ENCODE measurements at regions not wholly inside any gene's neighbourhood (a gene's known extent, or its start where the extent isn't known, plus 50 kb on each side); places are given as distances from the start of the nearest gene placed in this dataset. TPM values are rescaled to one million over a fixed set of nuclear protein-coding genes. Genes with fewer than 3 reads are reported as not detected.

DNA sequence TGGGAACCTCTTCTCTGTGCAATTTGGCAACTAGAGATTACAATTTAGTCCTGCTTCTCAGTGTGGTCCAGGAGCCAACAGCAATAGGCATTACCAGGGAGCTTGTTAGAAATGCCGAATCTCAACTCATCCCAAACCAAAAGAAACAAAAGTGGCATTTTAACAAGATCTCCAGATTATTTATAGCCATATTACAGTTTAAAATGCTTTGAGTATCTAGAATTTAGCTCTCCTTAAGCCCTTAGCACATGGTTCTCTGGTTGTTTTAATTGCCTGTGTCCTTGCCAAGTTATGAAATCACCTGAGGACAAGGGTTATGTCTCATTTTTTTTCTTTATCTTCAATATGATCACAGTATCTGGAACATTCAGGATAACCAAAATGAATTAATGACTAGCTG lies 51.6 kb upstream of the TAS2R1 start:
- DNase-seq (ENCODE audit: low spot score), result no peak
- Histone ChIP-seq H3K9ac (ENCODE audit: low read depth in 1 of 2, low read length in 2 of 2) (no peak overlapping the region), H3K4me1 (ENCODE audit: control insufficient read depth in 4 of 4, insufficient read depth in 4 of 4, low read length in 3 of 4) (no peaks in the 10 kb centered on the region), H3K27me3 (ENCODE audit: control insufficient read depth in 4 of 4, insufficient read depth in 4 of 4, low read length in 3 of 4) (peaks cover 0 to 4% (median 0%) of the 10 kb centered on the region in 4 donors), H3K4me3 (ENCODE audit: low read depth in 1 of 3, low read length in 3 of 3) (no peak overlapping the region), H3K27ac (ENCODE audit: low read depth in 1 of 2, low read length in 2 of 2) (no peak overlapping the region), H3K9me3 (ENCODE audit: control insufficient read depth in 4 of 4, low read length in 3 of 4) (no peaks in the 10 kb centered on the region), H3K36me3 (ENCODE audit: control insufficient read depth in 4 of 4, insufficient read depth in 3 of 4, low read depth in 1 of 4, low read length in 3 of 4) (no peaks in the 10 kb centered on the region)
- TF ChIP-seq FOXA1 (IDR thresholded peaks at IDR 0.05) (no peak), HNF4A (conservative IDR thresholded peaks at IDR 0.05) (no peak), NR2F2 (IDR thresholded peaks at IDR 0.05) (no peak), SP1 (IDR thresholded peaks at IDR 0.05) (no peak), JUND (IDR thresholded peaks at IDR 0.05) (no peak), ZBTB33 (IDR thresholded peaks at IDR 0.05) (no peak), REST (IDR thresholded peaks at IDR 0.05) (no peak), GABPA (IDR thresholded peaks at IDR 0.05 in 1 of 2, conservative IDR thresholded peaks at IDR 0.05 in 1 of 2) (no peak), ATF3 (IDR thresholded peaks at IDR 0.05) (no peak), HNF4G (IDR thresholded peaks at IDR 0.05) (no peak)
- TF ChIP-seq, protein P1, sequence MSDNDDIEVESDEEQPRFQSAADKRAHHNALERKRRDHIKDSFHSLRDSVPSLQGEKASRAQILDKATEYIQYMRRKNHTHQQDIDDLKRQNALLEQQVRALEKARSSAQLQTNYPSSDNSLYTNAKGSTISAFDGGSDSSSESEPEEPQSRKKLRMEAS (IDR thresholded peaks at IDR 0.05), result no peak
- TF ChIP-seq, protein P2, sequence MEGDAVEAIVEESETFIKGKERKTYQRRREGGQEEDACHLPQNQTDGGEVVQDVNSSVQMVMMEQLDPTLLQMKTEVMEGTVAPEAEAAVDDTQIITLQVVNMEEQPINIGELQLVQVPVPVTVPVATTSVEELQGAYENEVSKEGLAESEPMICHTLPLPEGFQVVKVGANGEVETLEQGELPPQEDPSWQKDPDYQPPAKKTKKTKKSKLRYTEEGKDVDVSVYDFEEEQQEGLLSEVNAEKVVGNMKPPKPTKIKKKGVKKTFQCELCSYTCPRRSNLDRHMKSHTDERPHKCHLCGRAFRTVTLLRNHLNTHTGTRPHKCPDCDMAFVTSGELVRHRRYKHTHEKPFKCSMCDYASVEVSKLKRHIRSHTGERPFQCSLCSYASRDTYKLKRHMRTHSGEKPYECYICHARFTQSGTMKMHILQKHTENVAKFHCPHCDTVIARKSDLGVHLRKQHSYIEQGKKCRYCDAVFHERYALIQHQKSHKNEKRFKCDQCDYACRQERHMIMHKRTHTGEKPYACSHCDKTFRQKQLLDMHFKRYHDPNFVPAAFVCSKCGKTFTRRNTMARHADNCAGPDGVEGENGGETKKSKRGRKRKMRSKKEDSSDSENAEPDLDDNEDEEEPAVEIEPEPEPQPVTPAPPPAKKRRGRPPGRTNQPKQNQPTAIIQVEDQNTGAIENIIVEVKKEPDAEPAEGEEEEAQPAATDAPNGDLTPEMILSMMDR (IDR thresholded peaks at IDR 0.05; ENCODE audit: low read depth, low read length, missing input control), result no peak
- 79% methylated on average over 1 of the region's 1 CpG for WGBS

Small RNA genes in the stretch of these regions (small RNA-seq; reads per million reads assigned to genes)
- gene AC034229.5, result not detected
- gene AC034229.6, result not detected
- not detected for gene AC091905.3
- gene AC091905.4, result not detected
- gene RNA5SP177, result not detected
